Lung (tissue), 11 donors: ENCODE measurements at regions not wholly inside any gene's neighbourhood (a gene's known extent, or its start where the extent isn't known, plus 50 kb on each side); places are given as distances from the start of the nearest gene placed in this dataset.

Experiments used
- ATAC-seq: fragments of 200-7000 bp; cut with Tn5 transposase; one replicate; pipeline ENCODE4 v1.9.1; 2020; ENCODE audit warnings: moderate number of reproducible peaks; ENCODE audit not compliant: insufficient read depth, low FRiP score
- DNase-seq, 3 donors: peaks; one replicate each; pipeline ENCODE4 v3.0.0-alpha.2; 2013 to 2017
- H3K27ac ChIP-seq, 2 donors: one replicate each; pipeline ENCODE4 v1.5.1; 2013; ENCODE audit warnings: mild to moderate bottlenecking in 2 of 2, moderate library complexity in 2 of 2, control low read depth in 1 of 2, inconsistent platforms in 1 of 2, low read depth in 1 of 2, low read length in 1 of 2
- H3K27me3 ChIP-seq, 3 donors: one replicate each; pipeline ENCODE4 v1.5.1; 2013; ENCODE audit warnings: low read length in 2 of 3; ENCODE audit not compliant: control insufficient read depth in 3 of 3, insufficient read depth in 3 of 3
- H3K36me3 ChIP-seq, 4 donors: one replicate each; pipeline ENCODE4 v1.5.1; 2013; ENCODE audit warnings: low read length in 4 of 4, mild to moderate bottlenecking in 1 of 4, moderate library complexity in 1 of 4; ENCODE audit not compliant: control insufficient read depth in 4 of 4, insufficient read depth in 4 of 4
- H3K4me1 ChIP-seq, 5 donors: one replicate each; pipeline ENCODE4 v1.5.1; 2013; ENCODE audit warnings: low read length in 5 of 5, mild to moderate bottlenecking in 2 of 5, moderate library complexity in 1 of 5; ENCODE audit not compliant: control insufficient read depth in 5 of 5, insufficient read depth in 5 of 5
- H3K4me3 ChIP-seq: one replicate; pipeline ENCODE4 v1.5.1; 2013; ENCODE audit warnings: mild to moderate bottlenecking, control low read depth, moderate library complexity
- H3K9ac ChIP-seq, 2 donors: one replicate each; pipeline ENCODE4 v1.5.1; 2013; ENCODE audit warnings: low read length in 2 of 2, control low read depth in 1 of 2; ENCODE audit not compliant: insufficient read depth in 1 of 2
- H3K9me3 ChIP-seq, 4 donors: one replicate each; pipeline ENCODE4 v1.5.1; 2013; ENCODE audit warnings: low read length in 3 of 4, mild to moderate bottlenecking in 1 of 4, moderate library complexity in 1 of 4; ENCODE audit not compliant: control insufficient read depth in 4 of 4, insufficient read depth in 3 of 4
- WGBS, 2 donors: extraction: QIAGEN DNeasy Blood & Tissue Kit; methylation state at CpG; one replicate each; pipeline ENCODE4 v1.1.7; 2013; 5-methylcytosine and 5-hydroxymethylcytosine counted together
- TF ChIP-seq, protein P1 (sequence below): IDR thresholded peaks from 2 replicates; pipeline ENCODE4 v1.5.1; 2012; ENCODE audit warnings: mild to moderate bottlenecking; ENCODE audit errors: control extremely low read depth, extremely low read depth
- donor health status: control.
- donor health status: control.
- donor health status: Bipolar disorder and iron deficiency.
- donor health status: healthy.
- donor health status: DM: yes; HTN: yes; CAD: no.

DNA sequence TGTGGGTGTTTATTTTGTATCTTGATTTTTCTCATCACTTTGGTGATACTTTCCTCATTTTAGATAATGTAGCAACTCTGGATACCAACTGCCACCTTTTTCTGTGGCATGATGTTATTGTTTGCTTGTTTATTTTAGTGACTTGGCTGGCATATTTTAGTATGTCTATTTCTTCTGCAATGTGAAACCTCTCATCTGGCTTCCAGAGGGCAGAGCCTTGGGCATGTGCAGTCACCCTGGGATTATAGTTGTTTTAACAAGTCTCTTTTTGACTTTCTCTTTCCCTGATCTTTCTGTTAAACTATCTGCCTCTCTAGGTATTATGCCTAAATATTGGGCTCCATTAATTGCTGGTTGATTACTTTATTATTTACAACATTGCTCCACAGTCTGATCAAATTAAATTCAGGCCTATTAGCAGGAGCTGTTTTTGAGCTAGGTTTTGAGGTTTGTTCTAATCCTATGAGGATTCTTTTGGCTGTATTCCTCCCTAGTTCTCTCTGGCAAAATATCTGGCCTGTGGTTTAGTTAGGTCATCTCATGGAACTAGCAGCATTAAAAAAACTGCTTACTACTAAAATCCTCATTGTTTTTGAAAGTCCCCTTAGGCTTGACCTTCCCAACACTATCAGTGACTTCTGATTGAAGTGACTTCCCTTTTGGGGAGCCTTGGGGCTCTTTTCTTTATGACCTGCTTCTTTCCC lies 86.4 kb upstream of the FAM78B start:
- Histone ChIP-seq H3K9me3 (peaks cover 0 to 19% (median 3%) of the 10 kb centered on the region in 4 donors), H3K27me3 (no peaks in the 10 kb centered on the region), H3K9ac (no peak overlapping the region), H3K36me3 (no peaks in the 10 kb centered on the region), H3K27ac (no peak overlapping the region), H3K4me3 (no peak overlapping the region), H3K4me1 (no peaks in the 10 kb centered on the region)
- no peak for ATAC-seq
- TF ChIP-seq, protein P1, sequence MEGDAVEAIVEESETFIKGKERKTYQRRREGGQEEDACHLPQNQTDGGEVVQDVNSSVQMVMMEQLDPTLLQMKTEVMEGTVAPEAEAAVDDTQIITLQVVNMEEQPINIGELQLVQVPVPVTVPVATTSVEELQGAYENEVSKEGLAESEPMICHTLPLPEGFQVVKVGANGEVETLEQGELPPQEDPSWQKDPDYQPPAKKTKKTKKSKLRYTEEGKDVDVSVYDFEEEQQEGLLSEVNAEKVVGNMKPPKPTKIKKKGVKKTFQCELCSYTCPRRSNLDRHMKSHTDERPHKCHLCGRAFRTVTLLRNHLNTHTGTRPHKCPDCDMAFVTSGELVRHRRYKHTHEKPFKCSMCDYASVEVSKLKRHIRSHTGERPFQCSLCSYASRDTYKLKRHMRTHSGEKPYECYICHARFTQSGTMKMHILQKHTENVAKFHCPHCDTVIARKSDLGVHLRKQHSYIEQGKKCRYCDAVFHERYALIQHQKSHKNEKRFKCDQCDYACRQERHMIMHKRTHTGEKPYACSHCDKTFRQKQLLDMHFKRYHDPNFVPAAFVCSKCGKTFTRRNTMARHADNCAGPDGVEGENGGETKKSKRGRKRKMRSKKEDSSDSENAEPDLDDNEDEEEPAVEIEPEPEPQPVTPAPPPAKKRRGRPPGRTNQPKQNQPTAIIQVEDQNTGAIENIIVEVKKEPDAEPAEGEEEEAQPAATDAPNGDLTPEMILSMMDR, result no peak
- DNase-seq, result no peak

GRCh38 chr1:166258017-166258416 lies 91.2 kb upstream of the FAM78B start:
- H3K27ac ChIP-seq, result no peak overlapping the region
- no peak overlapping the region for H3K9ac ChIP-seq
- no peak overlapping the region for H3K4me3 ChIP-seq
- H3K4me1 ChIP-seq, result no peaks in the 10 kb centered on the region
- H3K27me3 ChIP-seq, result no peaks in the 10 kb centered on the region
- no peak for DNase-seq
- WGBS, 2 donors, result 85 to 89% methylated on average over 3 of the region's 3 CpGs
- ATAC-seq, result no peak
- peaks cover 0 to 16% (median 3%) of the 10 kb centered on the region in 4 donors for H3K9me3 ChIP-seq
- H3K36me3 ChIP-seq, result no peaks in the 10 kb centered on the region
- TF ChIP-seq, protein P1, result no peak

DNA sequence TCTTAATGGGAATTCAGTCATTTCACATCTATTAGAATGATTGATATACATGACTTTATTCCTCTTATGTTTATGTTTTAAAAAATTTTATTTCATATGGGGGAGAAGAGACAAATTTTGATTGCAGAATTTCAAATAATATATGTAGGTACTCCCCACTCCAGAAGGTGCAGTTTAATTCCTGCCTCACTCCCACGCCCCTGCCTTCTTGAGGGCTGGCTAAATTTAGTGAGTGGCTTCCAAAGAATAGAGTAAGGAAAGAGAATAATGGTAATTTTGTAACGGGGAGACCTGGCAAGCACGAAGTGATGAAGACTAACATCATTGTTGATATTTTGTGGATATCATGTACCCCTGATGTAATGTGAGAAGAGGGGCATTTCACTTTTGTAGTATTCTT lies 94.7 kb upstream of the FAM78B start:
- Histone ChIP-seq H3K9me3 (peaks cover 0 to 15% (median under 1%) of the 10 kb centered on the region in 4 donors), H3K27me3 (no peaks in the 10 kb centered on the region), H3K9ac (no peak overlapping the region), H3K27ac (no peak overlapping the region), H3K36me3 (no peaks in the 10 kb centered on the region), H3K4me1 (no peaks in the 10 kb centered on the region), H3K4me3 (no peak overlapping the region)
- TF ChIP-seq, protein P1, result no peak
- DNase-seq (no peak), ATAC-seq (no peak)
- WGBS, 2 donors, result 78 to 82% methylated on average over 3 of the region's 3 CpGs
